GM12892 (cell line): ENCODE measurements at regions not wholly inside any gene's neighbourhood (a gene's known extent, or its start where the extent isn't known, plus 50 kb on each side); places are given as distances from the start of the nearest gene placed in this dataset.

Source experiments
- POLR2A ChIP-seq: IDR thresholded peaks from 2 replicates; pipeline ENCODE4 v1.6.1; 2011; ENCODE audit warnings: low read depth, low read length, control low read depth
- POLR2AphosphoS5 ChIP-seq: IDR thresholded peaks from 2 replicates; pipeline ENCODE4 v1.6.1; 2011; ENCODE audit warnings: low read depth, low read length, control low read depth

GRCh38 chr5:81817980-81818379, 67.1 kb upstream of the SSBP2 start:
- no peak for TF ChIP-seq POLR2A
- no peak for TF ChIP-seq POLR2AphosphoS5
